A673 (cell line): ENCODE measurements at regions not wholly inside any gene's neighbourhood (a gene's known extent, or its start where the extent isn't known, plus 50 kb on each side); places are given as distances from the start of the nearest gene placed in this dataset.

Source experiments
- BruUV-seq: library from RNA; stranded (reverse); fragments of 400-500 nt; replicated peaks from 2 replicates; lab custom pipeline; 2021; lab: Mats Ljungman, UMichigan
- CTCF ChIA-PET: fragments of 300-600 bp; sonication (Branson Sonifier 250); formaldehyde crosslinking; loops from one replicate; lab custom pipeline; 2022; ENCODE audit warnings: antibody characterized with exemption; lab: Charles Lee
- POLR2A ChIA-PET: fragments of 300-600 bp; sonication (Branson Sonifier 250); formaldehyde crosslinking; loops from one replicate; lab custom pipeline; 2022; ENCODE audit warnings: antibody characterized with exemption; ENCODE audit not compliant: low non-redundant PET; lab: Charles Lee
- DNase-seq: peaks from one replicate; pipeline ENCODE4 v3.0.0-alpha.2; 2015; ENCODE audit warnings: low spot score
- H3K27ac ChIP-seq: fragments of 200-600 bp; sonication (generic); 2 replicates; pipeline ENCODE4 v1.5.1; 2016; ENCODE audit warnings: mixed run types, low read depth, mild to moderate bottlenecking, mixed read lengths, antibody characterized with exemption, low read length; ENCODE audit not compliant: poor library complexity, severe bottlenecking
- H3K27me3 ChIP-seq: fragments of 200-600 bp; sonication (generic); replicated peaks from 2 replicates; pipeline ENCODE4 v1.6.1; 2017; ENCODE audit warnings: mixed run types, low read depth, mild to moderate bottlenecking, mixed read lengths, antibody characterized with exemption, low read length; ENCODE audit not compliant: insufficient read depth, poor library complexity
- H3K36me3 ChIP-seq: fragments of 200-600 bp; sonication (generic); 2 replicates; pipeline ENCODE4 v1.6.1; 2016; ENCODE audit warnings: mixed run types, mild to moderate bottlenecking, mixed read lengths, antibody characterized with exemption, low read length; ENCODE audit not compliant: insufficient read depth, poor library complexity, severe bottlenecking
- H3K4me1 ChIP-seq: fragments of 200-600 bp; sonication (generic); 2 replicates; pipeline ENCODE4 v1.6.1; 2017; ENCODE audit warnings: mixed run types, mild to moderate bottlenecking, mixed read lengths, antibody characterized with exemption, low read length; ENCODE audit not compliant: insufficient read depth, poor library complexity, severe bottlenecking
- H3K4me3 ChIP-seq: fragments of 200-600 bp; sonication (generic); 2 replicates; pipeline ENCODE4 v1.5.1; 2016; ENCODE audit warnings: low read depth, mixed run types, mild to moderate bottlenecking, mixed read lengths, low read length; ENCODE audit not compliant: poor library complexity, severe bottlenecking
- H3K9me3 ChIP-seq: fragments of 200-600 bp; sonication (generic); 2 replicates; pipeline ENCODE4 v1.6.1; 2016; ENCODE audit warnings: mixed run types, low read depth, mild to moderate bottlenecking, mixed read lengths, antibody characterized with exemption, low read length; ENCODE audit not compliant: poor library complexity, severe bottlenecking
- EZH2 ChIP-seq: fragments of 200-600 bp; sonication (generic); IDR thresholded peaks from 2 replicates; pipeline ENCODE4 v1.6.1; 2017; ENCODE audit warnings: borderline replicate concordance, low read depth, mild to moderate bottlenecking, mixed read lengths, antibody characterized with exemption, low read length; ENCODE audit not compliant: poor library complexity, severe bottlenecking
- intact Hi-C: fragments of 100-400 bp; cut with micrococcal nuclease; formaldehyde crosslinking; loops from one replicate; pipeline ENCODE4 v1.10.0; 2022; ENCODE audit not compliant: unreplicated experiment
- TF ChIP-seq, protein P1 (sequence below): fragments of 300-800, 200-600 bp; sonication (generic); conservative IDR thresholded peaks from 2 replicates; pipeline ENCODE4 v1.5.1; 2017; ENCODE audit warnings: low read depth, mild to moderate bottlenecking, antibody characterized with exemption, low read length, moderate library complexity, mixed read lengths

GRCh38 chr10:83725567-83725966 lies 413.7 kb upstream of the GHITM start:
- Histone ChIP-seq H3K27ac (no peak overlapping the region), H3K4me3 (no peak overlapping the region), H3K27me3 (no peaks in the 10 kb centered on the region), H3K9me3 (peaks cover 5% of the 10 kb centered on the region), H3K36me3 (no peaks in the 10 kb centered on the region), H3K4me1 (no peaks in the 10 kb centered on the region)
- TF ChIP-seq, protein P1, sequence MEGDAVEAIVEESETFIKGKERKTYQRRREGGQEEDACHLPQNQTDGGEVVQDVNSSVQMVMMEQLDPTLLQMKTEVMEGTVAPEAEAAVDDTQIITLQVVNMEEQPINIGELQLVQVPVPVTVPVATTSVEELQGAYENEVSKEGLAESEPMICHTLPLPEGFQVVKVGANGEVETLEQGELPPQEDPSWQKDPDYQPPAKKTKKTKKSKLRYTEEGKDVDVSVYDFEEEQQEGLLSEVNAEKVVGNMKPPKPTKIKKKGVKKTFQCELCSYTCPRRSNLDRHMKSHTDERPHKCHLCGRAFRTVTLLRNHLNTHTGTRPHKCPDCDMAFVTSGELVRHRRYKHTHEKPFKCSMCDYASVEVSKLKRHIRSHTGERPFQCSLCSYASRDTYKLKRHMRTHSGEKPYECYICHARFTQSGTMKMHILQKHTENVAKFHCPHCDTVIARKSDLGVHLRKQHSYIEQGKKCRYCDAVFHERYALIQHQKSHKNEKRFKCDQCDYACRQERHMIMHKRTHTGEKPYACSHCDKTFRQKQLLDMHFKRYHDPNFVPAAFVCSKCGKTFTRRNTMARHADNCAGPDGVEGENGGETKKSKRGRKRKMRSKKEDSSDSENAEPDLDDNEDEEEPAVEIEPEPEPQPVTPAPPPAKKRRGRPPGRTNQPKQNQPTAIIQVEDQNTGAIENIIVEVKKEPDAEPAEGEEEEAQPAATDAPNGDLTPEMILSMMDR: no peak
- no peak for TF ChIP-seq EZH2
- no peak for DNase-seq
- CTCF ChIA-PET: no interaction called here
- intact Hi-C loops: no loop called here
- no TSS peak for BruUV-seq
- POLR2A ChIA-PET: no interaction called here

DNA sequence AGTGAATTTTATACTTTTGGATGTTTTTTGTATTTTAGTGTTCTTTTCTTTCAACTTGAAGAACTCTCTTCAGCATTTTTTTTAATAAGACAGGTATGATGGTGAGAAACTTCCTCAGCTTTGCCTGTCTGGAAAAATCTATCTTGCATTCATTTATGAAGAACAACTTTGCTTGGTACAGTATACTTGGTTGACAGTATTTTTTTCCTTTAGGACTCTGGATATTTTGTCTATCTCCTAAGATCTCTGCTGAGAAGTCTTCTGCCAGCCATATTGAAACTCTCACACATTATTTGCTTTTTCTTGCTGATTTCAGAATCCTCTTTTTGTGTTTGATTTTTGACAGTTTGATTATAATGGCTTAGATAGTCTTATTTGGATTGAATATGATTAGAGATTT lies 405.0 kb upstream of the GHITM start:
- no peak for TF ChIP-seq EZH2
- TF ChIP-seq, protein P1: no peak
- DNase-seq: no peak
- Histone ChIP-seq H3K27me3 (no peaks in the 10 kb centered on the region), H3K27ac (no peak overlapping the region), H3K36me3 (no peaks in the 10 kb centered on the region), H3K4me1 (no peaks in the 10 kb centered on the region), H3K9me3 (peaks cover 24% of the 10 kb centered on the region), H3K4me3 (no peak overlapping the region)
- POLR2A ChIA-PET: no interaction called here
- intact Hi-C loops: no loop called here
- CTCF ChIA-PET: no interaction called here
- no TSS peak for BruUV-seq

DNA sequence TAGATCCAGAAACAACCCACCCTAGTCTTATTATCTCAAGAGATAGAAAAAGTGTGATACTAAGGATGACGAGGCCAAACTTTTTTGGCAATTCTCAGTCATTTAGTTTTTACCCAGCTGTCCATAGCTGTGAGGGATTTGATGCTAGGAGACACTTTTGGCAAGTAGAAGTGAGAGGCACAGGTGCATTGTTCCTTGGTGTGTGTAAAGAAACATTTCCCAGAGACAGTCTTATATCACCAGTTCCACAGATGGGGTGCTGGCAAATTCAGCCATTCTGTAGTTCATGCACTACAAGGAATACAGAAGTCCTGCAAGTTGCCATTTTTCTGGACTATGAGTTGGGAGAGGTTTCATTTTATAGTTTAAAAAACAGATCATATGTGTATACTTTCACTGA lies 403.3 kb upstream of the GHITM start:
- no peak overlapping the region for H3K4me3 ChIP-seq
- no peak overlapping the region for H3K27ac ChIP-seq
- DNase-seq: no peak
- H3K4me1 ChIP-seq: no peaks in the 10 kb centered on the region
- CTCF ChIA-PET: no interaction called here
- no peaks in the 10 kb centered on the region for H3K36me3 ChIP-seq
- no TSS peak for BruUV-seq
- TF ChIP-seq, protein P1: no peak
- TF ChIP-seq EZH2: no peak
- H3K9me3 ChIP-seq: peaks cover 24% of the 10 kb centered on the region
- intact Hi-C loops: no loop called here
- H3K27me3 ChIP-seq: no peaks in the 10 kb centered on the region
- POLR2A ChIA-PET: no interaction called here
